ENCODE measurements at regions not wholly inside any gene's neighbourhood (a gene's known extent, or its start where the extent isn't known, plus 50 kb on each side); places are given as distances from the start of the nearest gene placed in this dataset.

- no peaks in the 10 kb centered on the region for H3K4me1 ChIP-seq (ENCODE audit: control insufficient read depth, insufficient read depth, low read length)
- H3K27me3 ChIP-seq (ENCODE audit: control insufficient read depth, insufficient read depth, low read length), result no peaks in the 10 kb centered on the region
- no peak overlapping the region for H3K27ac ChIP-seq (ENCODE audit: low read depth, low read length)
Measured at GRCh38 chr2:64296695-64297346, 152.6 kb upstream of the PELI1 start.

GRCh38 chr2:64298161-64298560 lies 153.9 kb upstream of the PELI1 start:
- no peak overlapping the region for H3K9ac ChIP-seq (ENCODE audit: low read length)
- H3K27me3 ChIP-seq (ENCODE audit: control insufficient read depth, insufficient read depth, low read length), result no peaks in the 10 kb centered on the region
- no peaks in the 10 kb centered on the region for H3K4me1 ChIP-seq (ENCODE audit: control insufficient read depth, insufficient read depth, low read length)
- no peak overlapping the region for H3K4me3 ChIP-seq (ENCODE audit: low read length)
- H3K36me3 ChIP-seq (ENCODE audit: control insufficient read depth, insufficient read depth, low read length), result no peaks in the 10 kb centered on the region
- H3K27ac ChIP-seq (ENCODE audit: low read depth, low read length), result no peak overlapping the region

More at GRCh38 chr2:64296695-64297346, 152.6 kb upstream of the PELI1 start:
- H3K4me3 ChIP-seq (ENCODE audit: low read length), result no peak overlapping the region
- H3K9ac ChIP-seq (ENCODE audit: low read length), result no peak overlapping the region
- no peaks in the 10 kb centered on the region for H3K36me3 ChIP-seq (ENCODE audit: control insufficient read depth, insufficient read depth, low read length)

- Histone ChIP-seq H3K9ac (ENCODE audit: low read length) (no peak overlapping the region), H3K27ac (ENCODE audit: low read depth, low read length) (no peak overlapping the region), H3K27me3 (ENCODE audit: control insufficient read depth, insufficient read depth, low read length) (no peaks in the 10 kb centered on the region), H3K4me1 (ENCODE audit: control insufficient read depth, insufficient read depth, low read length) (no peaks in the 10 kb centered on the region), H3K36me3 (ENCODE audit: control insufficient read depth, insufficient read depth, low read length) (no peaks in the 10 kb centered on the region), H3K4me3 (ENCODE audit: low read length) (no peak overlapping the region)
Measured at GRCh38 chr2:64300066-64300465, 153.9 kb upstream of the LGALSL start.

GRCh38 chr2:64303250-64303649 lies 150.7 kb upstream of the LGALSL start:
- Histone ChIP-seq H3K36me3 (ENCODE audit: control insufficient read depth, insufficient read depth, low read length) (no peaks in the 10 kb centered on the region), H3K9ac (ENCODE audit: low read length) (no peak overlapping the region), H3K4me1 (ENCODE audit: control insufficient read depth, insufficient read depth, low read length) (no peaks in the 10 kb centered on the region), H3K27ac (ENCODE audit: low read depth, low read length) (no peak overlapping the region), H3K4me3 (ENCODE audit: low read length) (no peak overlapping the region), H3K27me3 (ENCODE audit: control insufficient read depth, insufficient read depth, low read length) (no peaks in the 10 kb centered on the region)

- no peak overlapping the region for H3K9ac ChIP-seq (ENCODE audit: low read length)
- peaks cover 3% of the 10 kb centered on the region for H3K27me3 ChIP-seq (ENCODE audit: control insufficient read depth, insufficient read depth, low read length)
- H3K4me3 ChIP-seq (ENCODE audit: low read length), result no peak overlapping the region
- H3K4me1 ChIP-seq (ENCODE audit: control insufficient read depth, insufficient read depth, low read length), result peaks cover under 1% of the 10 kb centered on the region
- no peaks in the 10 kb centered on the region for H3K36me3 ChIP-seq (ENCODE audit: control insufficient read depth, insufficient read depth, low read length)
- H3K27ac ChIP-seq (ENCODE audit: low read depth, low read length), result no peak overlapping the region
Measured at GRCh38 chr2:64307421-64307820, 146.5 kb upstream of the LGALSL start.

GRCh38 chr2:64311191-64311910 lies 142.6 kb upstream of the LGALSL start:
- Histone ChIP-seq H3K27me3 (ENCODE audit: control insufficient read depth, insufficient read depth, low read length) (peaks cover 3% of the 10 kb centered on the region), H3K27ac (ENCODE audit: low read depth, low read length) (no peak overlapping the region), H3K4me1 (ENCODE audit: control insufficient read depth, insufficient read depth, low read length) (peaks cover 3% of the 10 kb centered on the region), H3K4me3 (ENCODE audit: low read length) (no peak overlapping the region), H3K36me3 (ENCODE audit: control insufficient read depth, insufficient read depth, low read length) (no peaks in the 10 kb centered on the region), H3K9ac (ENCODE audit: low read length) (no peak overlapping the region)

GRCh38 chr2:64311948-64312621 lies 141.9 kb upstream of the LGALSL start:
- H3K4me1 ChIP-seq (ENCODE audit: control insufficient read depth, insufficient read depth, low read length), result peaks cover 3% of the 10 kb centered on the region
- no peak overlapping the region for H3K27ac ChIP-seq (ENCODE audit: low read depth, low read length)
- H3K27me3 ChIP-seq (ENCODE audit: control insufficient read depth, insufficient read depth, low read length), result peaks cover 3% of the 10 kb centered on the region
- no peak overlapping the region for H3K9ac ChIP-seq (ENCODE audit: low read length)
- no peak overlapping the region for H3K4me3 ChIP-seq (ENCODE audit: low read length)
- H3K36me3 ChIP-seq (ENCODE audit: control insufficient read depth, insufficient read depth, low read length), result no peaks in the 10 kb centered on the region

- peaks cover 3% of the 10 kb centered on the region for H3K27me3 ChIP-seq (ENCODE audit: control insufficient read depth, insufficient read depth, low read length)
- peaks cover 3% of the 10 kb centered on the region for H3K4me1 ChIP-seq (ENCODE audit: control insufficient read depth, insufficient read depth, low read length)
- no peaks in the 10 kb centered on the region for H3K36me3 ChIP-seq (ENCODE audit: control insufficient read depth, insufficient read depth, low read length)
- no peak overlapping the region for H3K27ac ChIP-seq (ENCODE audit: low read depth, low read length)
- no peak overlapping the region for H3K9ac ChIP-seq (ENCODE audit: low read length)
- no peak overlapping the region for H3K4me3 ChIP-seq (ENCODE audit: low read length)
Measured at GRCh38 chr2:64312622-64313397, 141.2 kb upstream of the LGALSL start.

- Histone ChIP-seq H3K4me3 (ENCODE audit: low read length) (no peak overlapping the region), H3K27ac (ENCODE audit: low read depth, low read length) (no peak overlapping the region), H3K27me3 (ENCODE audit: control insufficient read depth, insufficient read depth, low read length) (peaks cover 3% of the 10 kb centered on the region), H3K36me3 (ENCODE audit: control insufficient read depth, insufficient read depth, low read length) (no peaks in the 10 kb centered on the region), H3K4me1 (ENCODE audit: control insufficient read depth, insufficient read depth, low read length) (peaks cover 3% of the 10 kb centered on the region), H3K9ac (ENCODE audit: low read length) (no peak overlapping the region)
Measured at GRCh38 chr2:64313398-64313723, 140.6 kb upstream of the LGALSL start.

- Histone ChIP-seq H3K4me3 (ENCODE audit: low read length) (no peak overlapping the region), H3K27me3 (ENCODE audit: control insufficient read depth, insufficient read depth, low read length) (peaks cover 3% of the 10 kb centered on the region), H3K9ac (ENCODE audit: low read length) (no peak overlapping the region), H3K4me1 (ENCODE audit: control insufficient read depth, insufficient read depth, low read length) (peaks cover 3% of the 10 kb centered on the region), H3K36me3 (ENCODE audit: control insufficient read depth, insufficient read depth, low read length) (no peaks in the 10 kb centered on the region), H3K27ac (ENCODE audit: low read depth, low read length) (no peak overlapping the region)
Measured at GRCh38 chr2:64315291-64315960, 138.5 kb upstream of the LGALSL start.

- Histone ChIP-seq H3K4me1 (ENCODE audit: control insufficient read depth, insufficient read depth, low read length) (no peaks in the 10 kb centered on the region), H3K4me3 (ENCODE audit: low read length) (no peak overlapping the region), H3K27me3 (ENCODE audit: control insufficient read depth, insufficient read depth, low read length) (no peaks in the 10 kb centered on the region), H3K36me3 (ENCODE audit: control insufficient read depth, insufficient read depth, low read length) (no peaks in the 10 kb centered on the region), H3K9ac (ENCODE audit: low read length) (no peak overlapping the region), H3K27ac (ENCODE audit: low read depth, low read length) (no peak overlapping the region)
Measured at GRCh38 chr2:64317707-64318475, 136.1 kb upstream of the LGALSL start.
